GM10266 (cell line): ENCODE measurements at regions not wholly inside any gene's neighbourhood (a gene's known extent, or its start where the extent isn't known, plus 50 kb on each side); places are given as distances from the start of the nearest gene placed in this dataset.

Experiments
- DNase-seq: peaks from one replicate; pipeline ENCODE4 v3.0.0; 2012; ENCODE audit errors: extremely low spot score
- TF ChIP-seq, protein P1 (sequence below): IDR thresholded peaks from 2 replicates; pipeline ENCODE4 v1.5.1; 2012; ENCODE audit warnings: mild to moderate bottlenecking, low read depth; ENCODE audit not compliant: control insufficient read depth, insufficient read depth; ENCODE audit errors: missing control alignments

DNA sequence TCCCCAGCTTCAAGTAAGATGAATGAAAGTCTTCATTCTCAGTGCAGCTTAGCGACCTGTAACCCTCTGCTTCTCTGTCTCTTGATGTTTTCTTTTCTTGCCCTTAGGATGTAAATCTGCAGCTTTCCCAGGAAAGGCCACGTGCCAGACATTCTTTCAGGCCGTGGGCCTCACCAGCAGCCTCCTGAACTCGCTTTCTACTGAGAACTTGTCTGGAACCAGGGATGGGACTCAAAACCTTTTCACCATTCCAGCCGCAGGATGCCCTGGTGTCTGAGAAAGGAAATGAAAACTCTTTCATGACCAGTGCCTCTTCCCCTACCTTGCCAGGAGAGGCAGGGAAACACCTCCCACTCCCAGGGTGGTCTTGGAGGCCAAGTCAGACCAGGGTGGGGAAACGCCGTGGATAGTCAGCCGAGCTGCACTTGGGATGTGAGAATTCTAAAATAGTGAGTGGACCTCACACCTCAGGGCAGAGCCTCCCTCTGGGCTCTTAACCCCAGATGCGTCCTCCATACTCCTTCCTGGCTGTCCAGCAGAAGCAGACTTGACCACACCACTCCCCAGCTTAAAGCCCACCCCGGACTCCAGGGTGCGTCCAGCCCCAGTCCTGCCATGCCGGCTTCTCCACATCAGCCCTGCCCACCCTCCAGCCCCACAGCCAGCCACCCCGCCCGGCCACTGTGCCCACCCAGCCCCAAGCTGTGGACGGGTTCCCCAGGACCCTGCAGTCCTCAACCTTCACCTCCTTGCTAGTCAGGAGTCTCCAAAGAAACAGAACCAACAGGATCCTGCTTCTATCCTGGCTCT, 115.5 kb downstream of the TWIST2 start:
- DNase-seq = no peak
- TF ChIP-seq, protein P1, sequence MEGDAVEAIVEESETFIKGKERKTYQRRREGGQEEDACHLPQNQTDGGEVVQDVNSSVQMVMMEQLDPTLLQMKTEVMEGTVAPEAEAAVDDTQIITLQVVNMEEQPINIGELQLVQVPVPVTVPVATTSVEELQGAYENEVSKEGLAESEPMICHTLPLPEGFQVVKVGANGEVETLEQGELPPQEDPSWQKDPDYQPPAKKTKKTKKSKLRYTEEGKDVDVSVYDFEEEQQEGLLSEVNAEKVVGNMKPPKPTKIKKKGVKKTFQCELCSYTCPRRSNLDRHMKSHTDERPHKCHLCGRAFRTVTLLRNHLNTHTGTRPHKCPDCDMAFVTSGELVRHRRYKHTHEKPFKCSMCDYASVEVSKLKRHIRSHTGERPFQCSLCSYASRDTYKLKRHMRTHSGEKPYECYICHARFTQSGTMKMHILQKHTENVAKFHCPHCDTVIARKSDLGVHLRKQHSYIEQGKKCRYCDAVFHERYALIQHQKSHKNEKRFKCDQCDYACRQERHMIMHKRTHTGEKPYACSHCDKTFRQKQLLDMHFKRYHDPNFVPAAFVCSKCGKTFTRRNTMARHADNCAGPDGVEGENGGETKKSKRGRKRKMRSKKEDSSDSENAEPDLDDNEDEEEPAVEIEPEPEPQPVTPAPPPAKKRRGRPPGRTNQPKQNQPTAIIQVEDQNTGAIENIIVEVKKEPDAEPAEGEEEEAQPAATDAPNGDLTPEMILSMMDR = no peak

DNA sequence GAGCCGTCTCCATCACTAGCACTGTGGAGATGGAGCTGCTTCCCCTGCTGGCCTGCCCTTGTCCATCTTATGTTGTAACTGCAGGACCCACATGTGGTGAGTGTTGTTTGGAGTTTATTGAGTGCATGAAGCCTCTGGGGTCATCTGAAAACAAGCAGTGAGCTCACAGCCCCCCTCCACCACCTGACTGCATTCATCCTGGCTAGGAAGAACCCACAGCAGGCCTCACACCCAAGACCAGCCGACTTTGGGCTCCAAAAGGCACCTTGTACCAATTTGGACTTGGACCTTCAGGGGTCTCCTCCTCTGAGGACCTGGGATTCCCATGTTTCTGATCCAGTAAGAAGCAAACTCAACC, 116.1 kb downstream of the TWIST2 start:
- DNase-seq = no peak
- TF ChIP-seq, protein P1 = no peak

DNA sequence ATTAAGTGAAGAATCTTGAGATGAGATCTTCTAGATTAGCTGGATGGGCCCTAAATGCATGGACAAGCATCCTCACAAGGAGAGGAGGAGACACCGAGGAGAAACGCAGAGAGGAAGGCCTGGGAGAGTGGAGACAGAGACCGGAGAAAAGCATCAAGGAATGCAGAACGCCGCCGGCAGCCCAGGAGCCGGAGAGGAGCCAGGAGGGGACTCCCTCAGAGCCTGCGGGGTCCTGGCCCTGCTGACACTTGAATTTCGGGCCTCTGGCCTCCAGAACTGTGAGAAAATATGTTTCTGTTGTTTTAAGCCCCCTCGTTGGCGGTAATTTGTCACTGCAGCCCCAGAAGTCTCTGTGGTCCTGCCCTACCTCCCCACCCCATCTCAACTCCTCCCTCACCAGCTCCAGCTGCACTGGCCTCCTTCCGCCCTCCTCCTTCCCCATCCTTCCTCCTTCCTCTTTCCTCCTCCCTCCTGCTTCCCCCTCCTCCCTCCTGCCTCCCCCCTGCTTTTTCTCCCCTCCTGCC, 116.7 kb downstream of the TWIST2 start:
- no peak for DNase-seq
- TF ChIP-seq, protein P1 = no peak

DNA sequence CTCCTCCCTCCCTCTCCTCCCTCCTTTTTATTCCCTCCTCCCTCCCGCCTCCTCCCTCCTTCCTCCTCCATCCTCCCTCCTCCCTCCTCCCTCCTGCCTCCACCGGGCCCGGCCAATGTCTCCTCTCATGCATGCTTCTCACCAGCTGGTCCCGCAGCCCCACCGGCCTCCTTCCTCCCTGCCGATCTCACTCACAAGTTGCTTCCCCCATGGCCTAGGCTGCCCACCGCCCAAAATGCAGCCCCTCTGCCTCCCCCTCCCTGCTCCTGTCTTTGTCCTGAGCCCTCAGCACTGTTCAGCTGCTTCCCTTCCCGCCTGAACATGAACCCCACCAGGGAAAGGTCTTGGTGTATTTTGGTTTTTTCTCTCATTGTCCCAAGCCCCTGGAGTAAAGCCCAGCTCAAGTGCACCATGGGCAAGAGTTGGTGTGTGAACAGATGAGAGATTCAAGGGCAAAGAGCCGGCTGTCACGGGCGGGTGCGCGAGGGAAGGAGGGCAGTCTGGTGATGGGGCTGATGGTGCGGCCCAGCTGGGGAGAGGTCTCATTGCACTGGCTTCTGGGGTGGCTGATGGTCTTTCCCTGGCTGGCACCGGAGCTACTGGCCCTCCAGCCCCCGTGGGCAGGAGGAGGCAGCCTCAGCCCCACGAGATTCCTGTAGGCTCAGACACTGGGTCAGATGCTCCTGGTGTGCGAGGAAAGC, 117.6 kb downstream of the TWIST2 start:
- no peak for DNase-seq
- TF ChIP-seq, protein P1 = no peak

DNA sequence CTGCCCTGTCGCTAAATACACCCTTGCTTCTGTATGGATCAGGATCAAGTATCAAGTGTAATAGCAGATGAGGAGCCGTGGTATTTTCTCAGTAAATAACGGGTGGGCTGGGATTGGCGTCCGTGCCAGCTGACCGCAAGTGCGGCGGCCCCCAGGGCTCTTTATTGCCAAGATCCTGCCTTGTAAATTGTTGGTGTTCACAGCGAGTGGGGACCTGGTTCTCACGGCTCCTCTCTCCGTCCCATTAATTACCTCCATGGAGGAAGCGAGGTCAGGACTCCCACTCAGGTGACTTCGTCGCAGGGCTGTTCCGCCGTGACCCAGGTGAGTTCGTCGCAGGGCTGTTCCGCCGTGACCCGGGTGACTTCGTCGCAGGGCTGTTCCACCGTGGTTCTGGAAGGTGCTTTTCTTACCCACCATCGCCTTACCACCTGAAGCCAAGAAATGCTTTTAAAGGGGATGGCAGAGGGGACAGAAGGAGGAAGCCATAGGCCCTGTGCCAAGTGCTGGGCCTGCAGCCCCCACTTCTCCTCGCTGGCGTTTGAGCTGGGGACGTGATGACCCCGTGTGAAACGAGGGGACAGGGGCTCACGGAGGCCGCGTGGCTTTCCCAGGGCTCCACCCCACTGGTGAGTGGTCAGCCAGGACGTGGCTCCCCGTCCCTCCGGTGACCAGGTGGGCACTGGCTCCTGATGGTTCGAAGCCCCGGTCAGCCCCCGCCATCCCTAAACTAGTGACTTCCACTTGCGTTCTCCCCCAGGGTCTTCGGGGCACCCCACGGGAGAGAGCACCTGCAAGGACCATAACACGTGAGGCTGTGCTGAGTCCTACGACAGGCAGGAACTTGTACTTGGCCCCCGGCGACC, 118.4 kb downstream of the TWIST2 start:
- TF ChIP-seq, protein P1 = no peak
- no peak for DNase-seq

DNA sequence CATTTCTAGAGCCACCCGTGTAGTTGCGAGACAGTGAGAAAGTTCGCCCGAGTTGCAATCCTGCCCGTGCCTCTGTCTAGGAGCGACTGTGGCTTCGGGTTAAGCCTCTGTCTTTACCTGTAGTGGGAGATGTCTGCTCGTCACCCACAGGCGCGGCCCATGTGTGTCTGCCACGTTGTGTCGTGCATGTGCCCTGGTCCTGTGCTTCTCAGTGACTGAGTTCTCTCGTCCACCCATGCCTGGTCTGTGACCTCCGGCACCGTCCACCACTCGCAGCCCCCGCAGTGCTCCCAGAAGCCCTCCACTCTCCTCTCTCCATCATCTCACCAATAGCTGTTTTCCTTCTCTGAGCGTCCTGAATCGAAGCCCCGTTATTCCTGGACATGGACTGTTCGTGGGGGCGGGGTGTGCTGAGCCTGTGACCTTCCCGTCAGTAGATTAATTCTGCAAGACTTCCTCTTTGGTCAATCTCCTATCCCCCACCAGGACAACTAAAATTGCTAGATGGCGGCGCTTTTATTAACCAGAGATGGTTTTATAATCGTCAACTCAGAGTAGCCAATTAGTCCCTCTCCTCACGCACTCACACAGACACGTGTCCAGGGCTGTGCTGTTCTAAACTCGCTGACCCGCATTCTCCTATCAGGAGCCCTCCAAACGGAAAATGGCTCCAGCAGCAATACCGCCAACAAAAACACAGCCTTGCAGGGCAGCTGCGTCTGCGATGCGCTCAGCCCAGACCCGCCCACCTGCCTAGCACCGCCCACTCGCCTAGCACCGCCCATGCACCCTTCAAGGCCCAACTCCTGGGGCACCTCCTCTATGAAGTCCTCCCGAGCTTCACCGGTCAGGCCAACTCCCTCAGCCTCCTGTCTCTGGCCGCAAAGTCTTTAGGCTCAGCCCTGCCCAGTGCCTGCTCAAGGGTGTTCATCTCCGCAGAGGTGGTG, 119.4 kb downstream of the TWIST2 start:
- TF ChIP-seq, protein P1 = no peak
- DNase-seq = no peak
